ENCODE measurements at regions not wholly inside any gene's neighbourhood (a gene's known extent, or its start where the extent isn't known, plus 50 kb on each side); places are given as distances from the start of the nearest gene placed in this dataset.

DNA sequence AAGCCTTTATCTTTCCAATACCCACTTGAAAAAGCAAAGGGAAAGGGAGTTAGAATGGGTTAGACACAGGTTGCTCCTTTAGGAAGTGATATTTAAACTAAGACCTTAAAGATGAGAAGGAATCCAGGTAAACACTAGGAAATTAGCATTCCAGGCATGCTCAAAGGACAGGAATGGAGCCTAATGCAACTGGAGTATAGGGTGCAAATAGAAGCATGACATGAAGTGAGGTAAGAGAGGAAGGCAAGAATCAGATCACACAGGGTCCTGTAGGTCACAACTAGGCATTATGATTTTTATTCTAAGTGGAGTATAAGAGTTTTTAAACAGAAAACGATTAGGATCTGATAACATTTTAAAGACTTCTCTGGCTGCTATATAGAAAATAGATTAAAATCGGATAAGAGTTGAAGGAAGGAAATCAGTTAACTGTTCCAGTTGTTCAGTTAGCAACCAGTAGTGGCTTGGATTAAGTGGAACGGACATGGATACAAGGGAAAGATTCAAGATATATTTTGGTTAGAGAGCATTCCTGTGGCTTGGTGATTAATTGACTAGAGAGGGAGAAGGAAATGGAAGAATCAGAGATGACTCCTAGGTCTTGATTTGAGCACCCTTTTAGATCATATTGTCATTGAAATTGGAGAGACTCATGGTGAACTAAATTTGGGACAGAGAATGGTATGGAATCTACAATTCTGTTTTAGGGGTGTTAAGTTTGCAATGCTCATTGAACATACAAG, 95.9 kb downstream of the FBXO4 start:
- ATAC-seq, result no peak
- TF ChIP-seq, protein P1, sequence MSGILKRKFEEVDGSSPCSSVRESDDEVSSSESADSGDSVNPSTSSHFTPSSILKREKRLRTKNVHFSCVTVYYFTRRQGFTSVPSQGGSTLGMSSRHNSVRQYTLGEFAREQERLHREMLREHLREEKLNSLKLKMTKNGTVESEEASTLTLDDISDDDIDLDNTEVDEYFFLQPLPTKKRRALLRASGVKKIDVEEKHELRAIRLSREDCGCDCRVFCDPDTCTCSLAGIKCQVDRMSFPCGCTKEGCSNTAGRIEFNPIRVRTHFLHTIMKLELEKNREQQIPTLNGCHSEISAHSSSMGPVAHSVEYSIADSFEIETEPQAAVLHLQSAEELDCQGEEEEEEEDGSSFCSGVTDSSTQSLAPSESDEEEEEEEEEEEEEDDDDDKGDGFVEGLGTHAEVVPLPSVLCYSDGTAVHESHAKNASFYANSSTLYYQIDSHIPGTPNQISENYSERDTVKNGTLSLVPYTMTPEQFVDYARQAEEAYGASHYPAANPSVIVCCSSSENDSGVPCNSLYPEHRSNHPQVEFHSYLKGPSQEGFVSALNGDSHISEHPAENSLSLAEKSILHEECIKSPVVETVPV (CRISPR knock-in tag; IDR thresholded peaks at IDR 0.05), result no peak
- no peak for TF ChIP-seq CSDC2 (CRISPR knock-in tag; IDR thresholded peaks at IDR 0.05)
- no peak for TF ChIP-seq ZNF565 (CRISPR knock-in tag; conservative IDR thresholded peaks at IDR 0.05; ENCODE audit: low read depth)
- no peak for TF ChIP-seq SNAI2 (CRISPR knock-in tag; IDR thresholded peaks at IDR 0.05)
- no peak for TF ChIP-seq ARNTL (CRISPR knock-in tag; IDR thresholded peaks at IDR 0.05; ENCODE audit: borderline replicate concordance, low read depth)
- no peak for TF ChIP-seq ZNF8 (CRISPR knock-in tag; IDR thresholded peaks at IDR 0.05)
- TF ChIP-seq GLIS3 (CRISPR knock-in tag; IDR thresholded peaks at IDR 0.05), result no peak
- TF ChIP-seq, protein P2, sequence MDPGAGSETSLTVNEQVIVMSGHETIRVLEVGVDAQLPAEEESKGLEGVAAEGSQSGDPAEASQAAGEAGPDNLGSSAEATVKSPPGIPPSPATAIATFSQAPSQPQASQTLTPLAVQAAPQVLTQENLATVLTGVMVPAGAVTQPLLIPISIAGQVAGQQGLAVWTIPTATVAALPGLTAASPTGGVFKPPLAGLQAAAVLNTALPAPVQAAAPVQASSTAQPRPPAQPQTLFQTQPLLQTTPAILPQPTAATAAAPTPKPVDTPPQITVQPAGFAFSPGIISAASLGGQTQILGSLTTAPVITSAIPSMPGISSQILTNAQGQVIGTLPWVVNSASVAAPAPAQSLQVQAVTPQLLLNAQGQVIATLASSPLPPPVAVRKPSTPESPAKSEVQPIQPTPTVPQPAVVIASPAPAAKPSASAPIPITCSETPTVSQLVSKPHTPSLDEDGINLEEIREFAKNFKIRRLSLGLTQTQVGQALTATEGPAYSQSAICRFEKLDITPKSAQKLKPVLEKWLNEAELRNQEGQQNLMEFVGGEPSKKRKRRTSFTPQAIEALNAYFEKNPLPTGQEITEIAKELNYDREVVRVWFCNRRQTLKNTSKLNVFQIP (CRISPR knock-in tag; IDR thresholded peaks at IDR 0.05; ENCODE audit: borderline replicate concordance, low read depth), result no peak
- TF ChIP-seq ZC3H10 (CRISPR knock-in tag; IDR thresholded peaks at IDR 0.05), result no peak
- no peak for TF ChIP-seq BACH2 (CRISPR knock-in tag; IDR thresholded peaks at IDR 0.05; ENCODE audit: borderline replicate concordance)
- no peak for TF ChIP-seq TOX (CRISPR knock-in tag; IDR thresholded peaks at IDR 0.05; ENCODE audit: borderline replicate concordance)
- no peak for TF ChIP-seq ZFP30 (CRISPR knock-in tag; IDR thresholded peaks at IDR 0.05)
- no peak for TF ChIP-seq OSR1 (CRISPR knock-in tag; IDR thresholded peaks at IDR 0.05)
- TF ChIP-seq PPARA (CRISPR knock-in tag; IDR thresholded peaks at IDR 0.05; ENCODE audit: borderline replicate concordance), result no peak
- TF ChIP-seq, protein P3, sequence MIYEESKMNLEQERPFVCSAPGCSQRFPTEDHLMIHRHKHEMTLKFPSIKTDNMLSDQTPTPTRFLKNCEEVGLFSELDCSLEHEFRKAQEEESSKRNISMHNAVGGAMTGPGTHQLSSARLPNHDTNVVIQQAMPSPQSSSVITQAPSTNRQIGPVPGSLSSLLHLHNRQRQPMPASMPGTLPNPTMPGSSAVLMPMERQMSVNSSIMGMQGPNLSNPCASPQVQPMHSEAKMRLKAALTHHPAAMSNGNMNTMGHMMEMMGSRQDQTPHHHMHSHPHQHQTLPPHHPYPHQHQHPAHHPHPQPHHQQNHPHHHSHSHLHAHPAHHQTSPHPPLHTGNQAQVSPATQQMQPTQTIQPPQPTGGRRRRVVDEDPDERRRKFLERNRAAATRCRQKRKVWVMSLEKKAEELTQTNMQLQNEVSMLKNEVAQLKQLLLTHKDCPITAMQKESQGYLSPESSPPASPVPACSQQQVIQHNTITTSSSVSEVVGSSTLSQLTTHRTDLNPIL (CRISPR knock-in tag; IDR thresholded peaks at IDR 0.05; ENCODE audit: low read depth), result no peak
- TF ChIP-seq ISL1 (CRISPR knock-in tag; IDR thresholded peaks at IDR 0.05), result no peak
- TF ChIP-seq ESRRG (CRISPR knock-in tag; IDR thresholded peaks at IDR 0.05), result no peak
- no peak for TF ChIP-seq RARB (CRISPR knock-in tag; IDR thresholded peaks at IDR 0.05)

DNA sequence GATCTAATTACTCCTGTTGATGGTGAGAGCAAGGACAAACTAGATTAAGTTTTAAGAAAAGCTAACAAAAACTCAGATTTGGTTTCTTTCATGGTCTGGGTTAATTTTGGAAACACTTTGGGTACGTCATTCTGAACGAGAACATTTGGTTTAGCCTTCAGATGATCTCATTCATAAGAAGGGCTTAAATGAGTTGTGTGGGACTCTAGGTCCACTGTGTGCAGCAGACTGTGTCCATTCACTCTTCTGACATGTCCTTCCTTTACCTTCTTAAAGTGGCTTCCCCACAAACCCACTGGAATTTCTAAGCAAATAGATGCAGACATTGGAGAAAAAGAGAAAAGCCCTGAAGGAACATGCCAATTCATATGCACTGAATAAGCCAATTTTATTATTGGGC, 96.8 kb downstream of the FBXO4 start:
- TF ChIP-seq RARB (CRISPR knock-in tag; IDR thresholded peaks at IDR 0.05) (no peak), OSR1 (CRISPR knock-in tag; IDR thresholded peaks at IDR 0.05) (no peak), ESRRG (CRISPR knock-in tag; IDR thresholded peaks at IDR 0.05) (no peak), ZC3H10 (CRISPR knock-in tag; IDR thresholded peaks at IDR 0.05) (no peak), BACH2 (CRISPR knock-in tag; IDR thresholded peaks at IDR 0.05; ENCODE audit: borderline replicate concordance) (no peak), ZNF565 (CRISPR knock-in tag; conservative IDR thresholded peaks at IDR 0.05; ENCODE audit: low read depth) (no peak), ARNTL (CRISPR knock-in tag; IDR thresholded peaks at IDR 0.05; ENCODE audit: borderline replicate concordance, low read depth) (no peak), ZNF8 (CRISPR knock-in tag; IDR thresholded peaks at IDR 0.05) (no peak)
- TF ChIP-seq, protein P1 (CRISPR knock-in tag; IDR thresholded peaks at IDR 0.05), result no peak
- TF ChIP-seq, protein P2 (CRISPR knock-in tag; IDR thresholded peaks at IDR 0.05; ENCODE audit: borderline replicate concordance, low read depth), result no peak
- TF ChIP-seq, protein P3 (CRISPR knock-in tag; IDR thresholded peaks at IDR 0.05; ENCODE audit: low read depth), result no peak
- TF ChIP-seq, protein P4, sequence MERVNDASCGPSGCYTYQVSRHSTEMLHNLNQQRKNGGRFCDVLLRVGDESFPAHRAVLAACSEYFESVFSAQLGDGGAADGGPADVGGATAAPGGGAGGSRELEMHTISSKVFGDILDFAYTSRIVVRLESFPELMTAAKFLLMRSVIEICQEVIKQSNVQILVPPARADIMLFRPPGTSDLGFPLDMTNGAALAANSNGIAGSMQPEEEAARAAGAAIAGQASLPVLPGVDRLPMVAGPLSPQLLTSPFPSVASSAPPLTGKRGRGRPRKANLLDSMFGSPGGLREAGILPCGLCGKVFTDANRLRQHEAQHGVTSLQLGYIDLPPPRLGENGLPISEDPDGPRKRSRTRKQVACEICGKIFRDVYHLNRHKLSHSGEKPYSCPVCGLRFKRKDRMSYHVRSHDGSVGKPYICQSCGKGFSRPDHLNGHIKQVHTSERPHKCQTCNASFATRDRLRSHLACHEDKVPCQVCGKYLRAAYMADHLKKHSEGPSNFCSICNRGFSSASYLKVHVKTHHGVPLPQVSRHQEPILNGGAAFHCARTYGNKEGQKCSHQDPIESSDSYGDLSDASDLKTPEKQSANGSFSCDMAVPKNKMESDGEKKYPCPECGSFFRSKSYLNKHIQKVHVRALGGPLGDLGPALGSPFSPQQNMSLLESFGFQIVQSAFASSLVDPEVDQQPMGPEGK (CRISPR knock-in tag; IDR thresholded peaks at IDR 0.05; ENCODE audit: borderline replicate concordance), result no peak
- ATAC-seq, result no peak
